Brain microvascular endothelial cell (primary cell): ENCODE measurements at regions not wholly inside any gene's neighbourhood (a gene's known extent, or its start where the extent isn't known, plus 50 kb on each side); places are given as distances from the start of the nearest gene placed in this dataset.

Experiments
- DNase-seq: peaks from one replicate; pipeline ENCODE4 v3.0.0-alpha.2; 2020
- H3K27ac ChIP-seq: fragments of 250-450 bp; sonication (Bioruptor Pico); 2 replicates; pipeline ENCODE4 v1.5.1; 2020; ENCODE audit warnings: mild to moderate bottlenecking, moderate library complexity
- H3K27me3 ChIP-seq: fragments of 250-450 bp; sonication (Bioruptor Pico); replicated peaks from 2 replicates; pipeline ENCODE4 v1.5.1; 2020; ENCODE audit warnings: mild to moderate bottlenecking
- H3K36me3 ChIP-seq: fragments of 250-450 bp; sonication (Bioruptor Pico); replicated peaks from 2 replicates; pipeline ENCODE4 v1.5.1; 2020; ENCODE audit warnings: mild to moderate bottlenecking
- H3K4me3 ChIP-seq: 2 replicates; pipeline ENCODE4 v1.5.1; 2011; ENCODE audit warnings: low read depth, mild to moderate bottlenecking, control low read depth, low read length, moderate library complexity
- CTCF ChIP-seq: IDR thresholded peaks from 2 replicates; pipeline ENCODE4 v1.5.1; 2011; ENCODE audit warnings: low read depth, mild to moderate bottlenecking, moderate library complexity, low read length, control low read depth, inconsistent platforms; ENCODE audit errors: missing control alignments
- in situ Hi-C: cut with HindIII; loops from 2 replicates; pipeline ENCODE4 v1.10.0; 2017; ENCODE audit warnings: low sequenced_read_pairs, low pct_ligation_motif_present

- Histone ChIP-seq H3K36me3 (no peaks in the 10 kb centered on the region), H3K27me3 (no peaks in the 10 kb centered on the region), H3K27ac (no peak overlapping the region), H3K4me3 (no peak overlapping the region)
- DNase-seq = no peak
- in situ Hi-C loops = no loop called here
- no peak for TF ChIP-seq CTCF
These were observed 111.1 kb upstream of the NPY start for GRCh38 chr7:24172856-24173255.

DNA sequence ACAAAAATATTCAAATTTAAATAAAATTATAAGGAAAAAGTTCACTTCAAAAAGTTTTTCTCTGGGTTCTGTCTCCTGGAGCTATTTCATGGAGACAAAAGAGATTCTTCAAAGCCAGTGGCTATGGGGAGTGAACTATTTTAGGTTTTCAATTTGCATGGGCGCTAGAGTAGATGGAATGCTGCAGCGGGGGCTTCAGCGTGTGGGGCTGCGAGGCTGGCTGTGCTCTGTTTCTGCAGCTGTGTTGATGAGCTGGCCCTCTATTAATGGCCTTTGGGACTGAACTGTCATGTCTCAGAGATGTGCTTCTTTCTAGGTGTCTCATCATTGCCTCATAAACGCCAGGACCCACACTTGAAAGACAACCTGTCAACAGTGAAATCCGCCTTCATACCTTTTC, 108.4 kb upstream of the NPY start:
- no peak overlapping the region for H3K27ac ChIP-seq
- H3K27me3 ChIP-seq = no peaks in the 10 kb centered on the region
- H3K4me3 ChIP-seq = no peak overlapping the region
- TF ChIP-seq CTCF = no peak
- in situ Hi-C loops = no loop called here
- H3K36me3 ChIP-seq = no peaks in the 10 kb centered on the region
- DNase-seq = no peak

GRCh38 chr7:24178811-24179570, 105.0 kb upstream of the NPY start:
- in situ Hi-C loops = no loop called here
- no peak for TF ChIP-seq CTCF
- Histone ChIP-seq H3K4me3 (no peak overlapping the region), H3K27me3 (no peaks in the 10 kb centered on the region), H3K36me3 (no peaks in the 10 kb centered on the region), H3K27ac (no peak overlapping the region)
- DNase-seq = no peak

DNA sequence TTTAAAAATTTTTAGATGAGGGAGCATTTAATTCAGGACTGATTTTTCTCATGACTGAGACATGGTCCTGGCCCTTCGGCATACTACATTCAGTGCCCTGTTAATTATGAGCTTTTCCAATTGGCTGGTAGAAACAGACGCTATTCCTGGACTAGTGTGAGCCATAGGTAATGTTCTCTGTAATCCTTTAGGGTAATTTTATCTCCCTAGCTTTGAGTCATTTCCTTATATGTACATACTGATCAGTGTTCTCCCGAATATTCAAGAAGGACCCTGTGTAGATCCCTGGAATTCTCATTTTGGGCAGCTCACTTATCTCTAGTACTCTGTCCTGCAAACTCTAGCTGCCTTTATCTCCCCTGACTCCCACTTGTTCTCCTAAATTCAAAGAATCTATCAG, 92.6 kb upstream of the NPY start:
- Histone ChIP-seq H3K36me3 (no peaks in the 10 kb centered on the region), H3K4me3 (no peak overlapping the region), H3K27me3 (no peaks in the 10 kb centered on the region), H3K27ac (no peak overlapping the region)
- in situ Hi-C loops = no loop called here
- no peak for DNase-seq
- no peak for TF ChIP-seq CTCF

DNA sequence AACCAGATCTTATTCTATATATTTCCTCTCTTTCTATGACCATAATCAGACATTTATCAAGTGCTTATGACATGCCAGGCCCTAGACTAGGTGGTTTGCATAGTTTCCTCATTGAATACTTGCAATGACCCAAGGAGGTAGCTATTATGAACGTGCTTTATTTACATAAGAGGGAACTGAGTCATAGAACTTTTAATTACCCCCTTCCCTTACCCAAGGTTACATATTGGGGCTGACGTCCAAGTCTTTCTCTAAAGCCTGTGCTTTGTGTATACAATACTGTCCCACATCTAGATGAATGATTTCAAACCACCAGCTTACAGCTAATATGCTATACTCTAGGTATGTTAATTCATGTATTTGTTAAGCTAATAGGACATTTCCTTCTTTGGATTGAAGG, 91.9 kb upstream of the NPY start:
- TF ChIP-seq CTCF = no peak
- no peak for DNase-seq
- Histone ChIP-seq H3K27ac (no peak overlapping the region), H3K27me3 (no peaks in the 10 kb centered on the region), H3K4me3 (no peak overlapping the region), H3K36me3 (no peaks in the 10 kb centered on the region)
- in situ Hi-C loops = no loop called here

GRCh38 chr7:24192691-24193090, 91.3 kb upstream of the NPY start:
- in situ Hi-C loops = no loop called here
- Histone ChIP-seq H3K36me3 (no peaks in the 10 kb centered on the region), H3K27me3 (no peaks in the 10 kb centered on the region), H3K27ac (no peak overlapping the region), H3K4me3 (no peak overlapping the region)
- DNase-seq = no peak
- TF ChIP-seq CTCF = no peak
